ENCODE measurements at regions not wholly inside any gene's neighbourhood (a gene's known extent, or its start where the extent isn't known, plus 50 kb on each side); places are given as distances from the start of the nearest gene placed in this dataset.

GRCh38 chr1:189821833-189822232 lies 655.8 kb downstream of the BRINP3 start:
- no peak for DNase-seq (ENCODE audit: extremely low read depth, insufficient read length)
- Histone ChIP-seq H3K27me3 (replicated peaks; ENCODE audit: control insufficient read depth, insufficient read depth, low read length) (no peaks in the 10 kb centered on the region), H3K4me3 (replicated peaks; ENCODE audit: low read depth, low read length) (no peak overlapping the region), H3K36me3 (ENCODE audit: control insufficient read depth, insufficient read depth, low read length) (no peaks in the 10 kb centered on the region)
- no peak for TF ChIP-seq CTCF (IDR thresholded peaks at IDR 0.05; ENCODE audit: insufficient read depth, low read length, poor library complexity, severe bottlenecking)

GRCh38 chr1:189834813-189835212 lies 642.9 kb downstream of the BRINP3 start:
- no peak for DNase-seq (ENCODE audit: extremely low read depth, insufficient read length)
- no peaks in the 10 kb centered on the region for H3K27me3 ChIP-seq (replicated peaks; ENCODE audit: control insufficient read depth, insufficient read depth, low read length)
- no peaks in the 10 kb centered on the region for H3K36me3 ChIP-seq (ENCODE audit: control insufficient read depth, insufficient read depth, low read length)
- TF ChIP-seq CTCF (IDR thresholded peaks at IDR 0.05; ENCODE audit: insufficient read depth, low read length, poor library complexity, severe bottlenecking) = no peak
- H3K4me3 ChIP-seq (replicated peaks; ENCODE audit: low read depth, low read length) = no peak overlapping the region

GRCh38 chr1:189847613-189848012 lies 630.1 kb downstream of the BRINP3 start:
- TF ChIP-seq CTCF (IDR thresholded peaks at IDR 0.05; ENCODE audit: insufficient read depth, low read length, poor library complexity, severe bottlenecking) = no peak
- H3K4me3 ChIP-seq (replicated peaks; ENCODE audit: low read depth, low read length) = no peak overlapping the region
- H3K27me3 ChIP-seq (replicated peaks; ENCODE audit: control insufficient read depth, insufficient read depth, low read length) = no peaks in the 10 kb centered on the region
- H3K36me3 ChIP-seq (ENCODE audit: control insufficient read depth, insufficient read depth, low read length) = no peaks in the 10 kb centered on the region
- DNase-seq (ENCODE audit: extremely low read depth, insufficient read length) = no peak

GRCh38 chr1:189851806-189852367 lies 625.8 kb downstream of the BRINP3 start:
- TF ChIP-seq CTCF (IDR thresholded peaks at IDR 0.05; ENCODE audit: insufficient read depth, low read length, poor library complexity, severe bottlenecking) = no peak
- no peak for DNase-seq (ENCODE audit: extremely low read depth, insufficient read length)

GRCh38 chr1:189859385-189859977 lies 618.2 kb downstream of the BRINP3 start:
- peak; percentile 89 for TF ChIP-seq CTCF (IDR thresholded peaks at IDR 0.05; ENCODE audit: insufficient read depth, low read length, poor library complexity, severe bottlenecking)
- no peak for DNase-seq (ENCODE audit: extremely low read depth, insufficient read length)
- no peaks in the 10 kb centered on the region for H3K36me3 ChIP-seq (ENCODE audit: control insufficient read depth, insufficient read depth, low read length)
- H3K27me3 ChIP-seq (replicated peaks; ENCODE audit: control insufficient read depth, insufficient read depth, low read length) = no peaks in the 10 kb centered on the region
- no peak overlapping the region for H3K4me3 ChIP-seq (replicated peaks; ENCODE audit: low read depth, low read length)

More at GRCh38 chr1:189851806-189852367, 625.8 kb downstream of the BRINP3 start:
- Histone ChIP-seq H3K27me3 (replicated peaks; ENCODE audit: control insufficient read depth, insufficient read depth, low read length) (no peaks in the 10 kb centered on the region), H3K36me3 (ENCODE audit: control insufficient read depth, insufficient read depth, low read length) (no peaks in the 10 kb centered on the region), H3K4me3 (replicated peaks; ENCODE audit: low read depth, low read length) (no peak overlapping the region)

Data from GM06990 (cell line).